GM12878 (cell line): ENCODE measurements at regions not wholly inside any gene's neighbourhood (a gene's known extent, or its start where the extent isn't known, plus 50 kb on each side); places are given as distances from the start of the nearest gene placed in this dataset.

Experiments used
- ATAC-seq: fragments of 200-7000 bp; cut with Tn5 transposase; 3 replicates; pipeline ENCODE4 v1.9.1; 2020; ENCODE audit warnings: mild to moderate bottlenecking, moderate library complexity
- BruUV-seq: library from RNA; stranded (reverse); fragments of 400-500 nt; replicated peaks from 2 replicates; lab custom pipeline; 2021; lab: Mats Ljungman, UMichigan
- CTCF ChIA-PET: fragments of 300-600 bp; sonication (Branson Sonifier 250); formaldehyde crosslinking; extraction: SDS; loops from one replicate; lab custom pipeline; 2021; ENCODE audit warnings: inconsistent platforms; lab: Yijun Ruan, JAX
- POLR2A ChIA-PET: fragments of 350-600 bp; formaldehyde crosslinking; extraction: SDS; loops from one replicate; lab custom pipeline; 2021; ENCODE audit warnings: inconsistent platforms; lab: Charles Lee
- RAD21 ChIA-PET: fragments of 300-600 bp; sonication (Branson Sonifier 250); formaldehyde crosslinking; loops from one replicate; lab custom pipeline; 2023; ENCODE audit warnings: antibody characterized with exemption; ENCODE audit not compliant: unreplicated experiment; lab: Charles Lee
- SMC1A ChIA-PET: fragments of 300-600 bp; sonication (Branson Sonifier 250); formaldehyde crosslinking; loops from one replicate; lab custom pipeline; 2023; ENCODE audit not compliant: unreplicated experiment, uncharacterized antibody; lab: Charles Lee
- DNase-seq: peaks from one replicate; pipeline ENCODE4 v3.0.0-alpha.2; 2011; ENCODE audit warnings: low read depth, low spot score
- FAIRE-seq: peaks from 3 replicates; lab custom pipeline; 2011; peaks lifted over from hg19 to GRCh38; lab: Jason Lieb, UNC
- H2AFZ ChIP-seq: 2 replicates; pipeline ENCODE4 v1.6.0; 2011; ENCODE audit warnings: low read depth, low read length, control low read depth; ENCODE audit not compliant: control insufficient read depth
- H3K27ac ChIP-seq: 2 replicates; pipeline ENCODE4 v1.5.1; 2011; ENCODE audit warnings: control low read depth; ENCODE audit not compliant: control insufficient read depth, insufficient read depth
- H3K27me3 ChIP-seq, 2 experiments: replicated peaks in 1 of 2; 2 replicates each; pipeline versions ENCODE4 v1.6.0 to v1.6.1; 2011; ENCODE audit warnings: low read length in 1 of 2; ENCODE audit not compliant: control insufficient read depth in 2 of 2, insufficient read depth in 2 of 2
- H3K36me3 ChIP-seq, 2 experiments: 2 replicates each; pipeline ENCODE4 v1.5.1; 2011; ENCODE audit warnings: low read length in 1 of 2; ENCODE audit not compliant: control insufficient read depth in 2 of 2, insufficient read depth in 2 of 2
- H3K4me1 ChIP-seq: 2 replicates; pipeline ENCODE4 v1.6.1; 2011; ENCODE audit warnings: mild to moderate bottlenecking, low read length, moderate library complexity, mixed read lengths; ENCODE audit not compliant: control insufficient read depth, insufficient read depth
- H3K4me2 ChIP-seq: 2 replicates; pipeline ENCODE4 v1.6.0; 2011; ENCODE audit warnings: control low read depth; ENCODE audit not compliant: control insufficient read depth, insufficient read depth
- H3K4me3 ChIP-seq: fragments of 200-600 bp; sonication (generic); 2 replicates; pipeline ENCODE4 v1.5.1; 2016
- H3K79me2 ChIP-seq: 2 replicates; pipeline ENCODE4 v1.6.0; 2011; ENCODE audit warnings: low read length; ENCODE audit not compliant: control insufficient read depth, insufficient read depth
- H3K9ac ChIP-seq: 2 replicates; pipeline ENCODE4 v1.8.0; 2011; ENCODE audit warnings: low read length, control low read depth, mixed read lengths; ENCODE audit not compliant: control insufficient read depth, insufficient read depth
- H3K9me3 ChIP-seq: replicated peaks from 3 replicates; pipeline ENCODE4 v1.5.1; 2011; ENCODE audit warnings: mild to moderate bottlenecking, low read length; ENCODE audit not compliant: control insufficient read depth, insufficient read depth
- H4K20me1 ChIP-seq: 2 replicates; pipeline ENCODE4 v1.6.0; 2011; ENCODE audit not compliant: control insufficient read depth, insufficient read depth
- CHD1 ChIP-seq: IDR thresholded peaks from 2 replicates; pipeline ENCODE4 v1.6.1; 2012; ENCODE audit warnings: low read depth, low read length, improper control_type of control experiment
- EGR1 ChIP-seq, 2 experiments: IDR thresholded peaks; 1 replicate in 1 of 2; 2 replicates in 1 of 2; pipeline ENCODE4 v1.6.1; 2011 to 2012; ENCODE audit warnings: low read depth in 2 of 2, low read length in 2 of 2, borderline replicate concordance in 1 of 2, mild to moderate bottlenecking in 1 of 2, moderate library complexity in 1 of 2
- JUNB ChIP-seq: IDR thresholded peaks from 2 replicates; pipeline ENCODE4 v1.6.1; 2016; ENCODE audit warnings: antibody characterized with exemption, mild to moderate bottlenecking
- MEF2A ChIP-seq: IDR thresholded peaks from 2 replicates; pipeline ENCODE4 v1.6.1; 2011; ENCODE audit warnings: low read depth, mild to moderate bottlenecking, low read length, moderate library complexity; ENCODE audit not compliant: insufficient read depth
- MLLT1 ChIP-seq: fragments of 450-650 bp; IDR thresholded peaks from 2 replicates; pipeline ENCODE4 v1.6.1; 2016; ENCODE audit warnings: mild to moderate bottlenecking
- MTA2 ChIP-seq: fragments of 450-650 bp; IDR thresholded peaks from 2 replicates; pipeline ENCODE4 v1.6.1; 2016; ENCODE audit warnings: low read depth, mild to moderate bottlenecking, moderate library complexity
- MYC ChIP-seq: IDR thresholded peaks from 2 replicates; pipeline ENCODE4 v1.6.1; 2011; ENCODE audit warnings: mild to moderate bottlenecking, low read length, moderate library complexity, inconsistent platforms; ENCODE audit not compliant: insufficient read depth, insufficient replicate concordance, insufficient read length, severe bottlenecking
- NFYB ChIP-seq: IDR thresholded peaks from 2 replicates; pipeline ENCODE4 v1.6.1; 2011; ENCODE audit warnings: low read depth, mild to moderate bottlenecking, low read length, improper control_type of control experiment, moderate library complexity; ENCODE audit not compliant: insufficient read depth
- PML ChIP-seq: IDR thresholded peaks from 2 replicates; pipeline ENCODE4 v1.6.1; 2012; ENCODE audit warnings: low read length, inconsistent platforms
- RELB ChIP-seq: fragments of 450-650 bp; IDR thresholded peaks from 2 replicates; pipeline ENCODE4 v1.6.1; 2017; ENCODE audit warnings: low read depth, mild to moderate bottlenecking, moderate library complexity
- SIX5 ChIP-seq: IDR thresholded peaks from 2 replicates; pipeline ENCODE4 v1.6.1; 2011; ENCODE audit warnings: mild to moderate bottlenecking, low read depth, low read length, moderate library complexity; ENCODE audit not compliant: severe bottlenecking
- SMC3 ChIP-seq: IDR thresholded peaks from 2 replicates; pipeline ENCODE4 v1.6.1; 2011; ENCODE audit warnings: low read length, improper control_type of control experiment, borderline replicate concordance
- SP1 ChIP-seq: IDR thresholded peaks from one replicate; pipeline ENCODE4 v1.6.1; 2011; ENCODE audit warnings: low read depth, low read length
- WGBS: methylation state at CpG from one replicate; pipeline ENCODE4 v1.1.6; 2016; ENCODE audit warnings: low lambda C conversion rate; ENCODE audit not compliant: insufficient replicate concordance, insufficient coverage; ENCODE audit errors: missing lambda C conversion rate; 5-methylcytosine and 5-hydroxymethylcytosine counted together
- in situ Hi-C: fragments of 300-500 bp; cut with MboI; formaldehyde crosslinking; loops from 9 replicates; pipeline ENCODE4 v1.14.3; 2018; ENCODE audit warnings: mixed read lengths
- intact Hi-C: fragments of 100-400 bp; cut with micrococcal nuclease; formaldehyde crosslinking; loops from one replicate; pipeline ENCODE4 v1.14.2; 2022; ENCODE audit not compliant: unreplicated experiment

GRCh38 chr22:27283240-27283639, 518.3 kb downstream of the MN1 start:
- Histone ChIP-seq H3K4me1 (no peaks in the 10 kb centered on the region), H3K4me2 (no peak overlapping the region), H3K27me3 (no peaks in the 10 kb centered on the region), H3K9me3 (no peaks in the 10 kb centered on the region), H2AFZ (no peak overlapping the region), H3K4me3 (no peak overlapping the region), H3K27ac (no peak overlapping the region), H3K79me2 (no peaks in the 10 kb centered on the region), H3K9ac (no peak overlapping the region), H4K20me1 (no peaks in the 10 kb centered on the region), H3K36me3 (no peaks in the 10 kb centered on the region)
- POLR2A ChIA-PET = no interaction called here
- CTCF ChIA-PET = no interaction called here
- TF ChIP-seq SMC3 (no peak), CHD1 (no peak), MTA2 (no peak), RELB (no peak), SIX5 (no peak), EGR1 (IDR thresholded peaks at IDR 0.05; ENCODE audit: borderline replicate concordance in 1 of 2, low read depth in 2 of 2, low read length in 2 of 2) (no peak), SP1 (no peak), MYC (no peak), NFYB (no peak), PML (no peak), MLLT1 (no peak), MEF2A (no peak), JUNB (no peak)
- FAIRE-seq (no peak), ATAC-seq (no peak), DNase-seq (no peak)
- 42% methylated on average over 5 of the region's 5 CpGs for WGBS
- SMC1A ChIA-PET = interaction anchor here (1.0 kb wide), 1 partner anchor 9 kb away, joined by 3 read pairs; no protein-coding TSS in a partner anchor
- RAD21 ChIA-PET = no interaction called here
- intact Hi-C loops (no loop called here), in situ Hi-C loops (no loop called here)
- no TSS peak for BruUV-seq
